Sigmoid colon (tissue), 4 donors: ENCODE measurements at regions not wholly inside any gene's neighbourhood (a gene's known extent, or its start where the extent isn't known, plus 50 kb on each side); places are given as distances from the start of the nearest gene placed in this dataset.

Experiments used
- EP300 ChIP-seq, 4 donors: sonication (generic); formaldehyde crosslinking; IDR thresholded peaks; one replicate each; pipeline ENCODE4 v1.6.1; 2017; ENCODE audit warnings: antibody characterized with exemption in 4 of 4
- POLR2A ChIP-seq, 2 donors: fragments of 450-650 bp; IDR thresholded peaks; one replicate each; pipeline ENCODE4 v1.6.1; 2016; ENCODE audit warnings: antibody characterized with exemption in 2 of 2, mild to moderate bottlenecking in 2 of 2, moderate library complexity in 2 of 2
- POLR2AphosphoS5 ChIP-seq, 4 donors: sonication (generic); formaldehyde crosslinking; IDR thresholded peaks; one replicate each; pipeline ENCODE4 v1.6.1; 2017; ENCODE audit warnings: antibody characterized with exemption in 4 of 4
- TF ChIP-seq, protein P1 (sequence below), 4 experiments: fragments of 450-650 bp in 3 of 4; fragments of 200-600 bp in 1 of 4; IDR thresholded peaks; one replicate each; pipeline ENCODE4 v1.5.1; 2016 to 2019; ENCODE audit warnings: antibody characterized with exemption in 4 of 4, mild to moderate bottlenecking in 3 of 4, moderate library complexity in 2 of 4

DNA sequence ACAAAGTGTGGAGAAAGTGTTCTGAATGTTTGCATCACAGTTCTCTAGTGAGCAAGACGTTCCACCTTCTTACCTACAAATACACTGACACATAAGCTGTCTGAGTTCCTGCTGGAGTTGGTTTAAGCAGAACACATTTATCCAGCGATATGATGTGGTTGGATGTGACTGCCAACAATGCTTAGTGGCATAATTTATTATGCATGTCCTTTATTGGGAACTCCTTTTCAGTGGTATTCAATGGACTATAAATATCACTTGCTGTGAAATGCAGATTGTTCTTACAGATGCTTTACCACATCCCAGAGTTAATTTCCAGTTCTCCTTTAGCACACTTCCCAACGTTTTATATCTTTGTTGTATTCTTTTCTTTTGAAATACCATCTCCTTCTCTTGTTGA lies 222.2 kb downstream of the LURAP1L start:
- TF ChIP-seq, protein P1, sequence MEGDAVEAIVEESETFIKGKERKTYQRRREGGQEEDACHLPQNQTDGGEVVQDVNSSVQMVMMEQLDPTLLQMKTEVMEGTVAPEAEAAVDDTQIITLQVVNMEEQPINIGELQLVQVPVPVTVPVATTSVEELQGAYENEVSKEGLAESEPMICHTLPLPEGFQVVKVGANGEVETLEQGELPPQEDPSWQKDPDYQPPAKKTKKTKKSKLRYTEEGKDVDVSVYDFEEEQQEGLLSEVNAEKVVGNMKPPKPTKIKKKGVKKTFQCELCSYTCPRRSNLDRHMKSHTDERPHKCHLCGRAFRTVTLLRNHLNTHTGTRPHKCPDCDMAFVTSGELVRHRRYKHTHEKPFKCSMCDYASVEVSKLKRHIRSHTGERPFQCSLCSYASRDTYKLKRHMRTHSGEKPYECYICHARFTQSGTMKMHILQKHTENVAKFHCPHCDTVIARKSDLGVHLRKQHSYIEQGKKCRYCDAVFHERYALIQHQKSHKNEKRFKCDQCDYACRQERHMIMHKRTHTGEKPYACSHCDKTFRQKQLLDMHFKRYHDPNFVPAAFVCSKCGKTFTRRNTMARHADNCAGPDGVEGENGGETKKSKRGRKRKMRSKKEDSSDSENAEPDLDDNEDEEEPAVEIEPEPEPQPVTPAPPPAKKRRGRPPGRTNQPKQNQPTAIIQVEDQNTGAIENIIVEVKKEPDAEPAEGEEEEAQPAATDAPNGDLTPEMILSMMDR (IDR thresholded peaks at IDR 0.05): no peak
- TF ChIP-seq POLR2A (IDR thresholded peaks at IDR 0.05) (no peak), POLR2AphosphoS5 (IDR thresholded peaks at IDR 0.05) (no peak), EP300 (IDR thresholded peaks at IDR 0.05) (no peak)
